Pulmonary artery endothelial cell (primary cell): ENCODE measurements at regions not wholly inside any gene's neighbourhood (a gene's known extent, or its start where the extent isn't known, plus 50 kb on each side); places are given as distances from the start of the nearest gene placed in this dataset.
"Not testable (repeated sequence)": the region's sequence is repeated elsewhere in the genome, so short reads cannot be mapped to it uniquely, and the experiment has no call there.

Source experiments
- DNase-seq: peaks from one replicate; pipeline ENCODE4 v3.0.0-alpha.2; 2011; ENCODE audit warnings: low read depth, low spot score

DNA sequence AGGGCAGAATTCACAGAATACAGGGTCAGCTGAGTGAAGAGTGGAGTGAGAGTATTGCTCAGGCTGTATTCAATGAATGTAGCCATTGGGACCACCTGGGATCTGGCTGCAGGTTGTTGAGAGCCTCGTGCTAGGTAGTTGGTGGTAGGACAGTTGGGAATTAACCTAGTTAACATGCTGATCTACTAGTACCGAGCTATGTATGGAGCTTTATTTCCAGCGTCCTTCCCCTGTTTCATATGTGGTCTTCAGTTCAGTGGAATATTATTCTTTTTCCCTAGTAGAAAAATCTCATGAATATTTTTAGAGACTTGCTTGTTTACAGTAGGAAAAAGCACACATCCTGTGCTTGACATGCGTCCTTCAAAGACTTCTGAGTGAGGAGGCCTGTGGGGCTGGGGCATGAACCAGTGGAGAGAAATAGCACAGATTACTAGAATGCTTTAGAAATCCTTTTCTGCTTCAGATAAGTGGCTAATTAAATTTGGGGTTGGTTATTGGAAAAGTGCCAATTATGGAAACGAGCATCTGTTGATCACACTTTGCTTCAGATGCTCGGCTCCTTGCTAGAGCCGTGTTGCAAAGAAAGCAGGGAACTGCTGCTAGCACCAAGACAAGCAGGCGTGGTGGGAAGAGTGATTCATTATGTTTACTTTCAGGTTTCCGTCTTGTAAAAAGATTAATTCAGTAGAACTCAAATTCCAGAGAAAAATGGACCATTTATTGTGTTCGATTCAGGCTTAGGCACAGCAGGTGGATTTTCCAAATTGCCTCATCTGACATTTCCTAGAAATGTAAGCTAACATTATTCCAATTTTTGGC, 53.6 kb downstream of the ARF6 start:
- peak; percentile 52 for DNase-seq

DNA sequence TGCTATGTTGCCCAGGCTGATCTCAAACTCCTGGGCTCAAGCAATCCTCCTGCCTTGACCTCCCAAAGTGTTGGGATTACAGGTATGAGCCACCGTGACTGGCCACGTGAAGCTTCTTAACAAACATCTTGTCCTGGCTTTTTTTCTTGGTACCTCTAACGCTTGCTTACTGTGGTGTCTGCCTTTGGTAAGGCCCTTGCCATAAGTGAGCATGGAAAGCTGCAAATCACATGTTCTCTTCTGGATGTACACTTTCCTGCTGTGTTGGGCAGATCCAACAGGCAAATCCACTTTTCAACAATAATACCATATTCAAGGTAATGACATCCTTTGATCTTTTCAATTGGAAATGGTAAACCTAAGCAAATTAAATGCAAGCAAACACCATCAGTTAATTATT, 54.6 kb downstream of the ARF6 start:
- DNase-seq: no peak

DNA sequence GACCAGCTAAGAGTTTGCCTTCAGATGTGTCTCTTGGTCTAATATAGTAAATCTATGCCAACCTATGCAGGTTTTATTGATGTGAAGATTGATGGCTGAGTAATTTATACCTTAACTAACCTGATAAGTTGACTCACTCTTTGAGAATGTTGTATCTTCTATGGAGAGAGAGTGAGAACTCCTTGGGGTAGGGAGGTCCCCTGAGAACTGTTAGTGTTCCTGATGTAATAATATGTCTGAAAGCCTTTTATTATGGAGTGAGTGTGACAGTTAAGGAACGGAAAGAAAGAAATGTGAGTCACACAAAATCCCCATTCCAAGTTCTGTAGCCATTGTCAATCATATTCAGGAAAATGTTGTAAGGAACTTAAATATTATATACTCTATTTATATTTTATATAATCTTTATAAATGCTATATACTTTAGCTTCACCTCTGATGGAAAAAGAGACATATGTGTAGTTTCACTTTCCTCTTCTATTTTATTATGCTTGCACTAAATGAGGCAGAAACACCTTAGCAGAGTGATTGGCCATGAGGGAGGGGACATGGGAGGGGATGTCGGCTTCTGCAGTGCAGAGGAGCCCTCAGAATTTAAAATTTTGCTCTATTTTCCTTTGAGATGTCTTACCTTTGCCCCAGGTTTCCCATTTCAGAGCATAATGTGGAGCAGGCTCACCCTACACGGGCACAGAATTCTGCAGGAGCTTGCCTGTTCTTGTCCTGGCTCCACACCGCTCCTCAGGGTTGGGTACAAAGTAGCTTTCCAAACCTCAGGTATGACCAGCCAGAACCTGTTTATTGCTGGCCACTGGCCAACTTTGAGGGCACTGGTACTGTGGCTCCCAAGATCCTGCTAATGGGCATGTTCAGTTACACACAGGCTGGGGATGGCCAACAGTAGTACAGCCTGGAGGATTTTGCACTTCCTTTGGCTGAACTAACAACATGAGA, 57.7 kb downstream of the ARF6 start:
- no peak for DNase-seq

DNA sequence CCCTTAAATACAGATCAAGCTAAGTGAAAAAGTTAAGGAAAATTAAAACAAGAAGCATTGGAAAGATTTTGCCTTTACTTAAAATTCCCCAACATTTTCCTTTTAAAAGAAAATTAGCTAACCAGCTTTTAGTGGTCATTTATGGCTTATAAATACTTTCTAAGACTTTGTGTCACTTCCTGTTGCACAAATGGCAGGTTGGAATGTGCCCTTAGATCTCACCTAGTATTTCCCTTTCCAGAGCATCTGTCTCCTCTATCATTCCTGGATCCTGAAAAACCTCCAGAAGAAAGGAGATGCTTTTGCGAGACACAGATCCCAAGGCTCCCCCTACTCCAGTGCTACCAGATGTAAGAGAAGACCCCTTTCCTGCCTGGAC, 58.3 kb downstream of the ARF6 start:
- DNase-seq: no peak

DNA sequence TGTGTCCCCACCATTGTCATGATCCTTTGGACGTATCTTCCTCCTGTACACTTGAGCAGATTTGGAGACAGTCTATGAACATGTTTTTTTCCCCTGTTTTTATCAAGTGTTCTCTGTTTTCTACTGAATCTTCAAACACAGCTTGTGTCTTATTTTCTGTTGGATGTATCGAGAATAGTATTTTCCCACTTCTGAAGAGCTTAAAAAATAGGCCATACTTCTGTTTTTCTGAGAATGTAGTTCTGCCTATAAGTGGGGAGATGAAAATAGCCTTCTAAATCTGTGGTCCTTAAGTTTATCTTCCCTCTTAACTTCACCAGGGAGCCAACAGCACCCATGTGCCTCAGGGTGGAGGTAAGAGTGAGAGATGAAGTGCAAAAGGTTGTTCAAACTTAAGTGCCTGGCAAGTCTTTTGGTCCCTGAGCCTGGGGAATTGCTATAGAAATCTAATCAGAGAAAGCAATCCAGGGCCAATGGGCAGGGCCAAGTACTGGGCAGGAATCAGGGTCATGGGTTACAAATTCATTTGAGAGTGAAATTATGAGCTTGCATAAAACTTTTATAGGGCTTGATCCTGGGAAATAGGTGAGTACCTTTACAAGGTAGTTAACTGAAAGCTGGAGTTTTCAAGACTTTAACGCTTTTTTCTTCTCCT, 58.9 kb downstream of the ARF6 start:
- no peak for DNase-seq

DNA sequence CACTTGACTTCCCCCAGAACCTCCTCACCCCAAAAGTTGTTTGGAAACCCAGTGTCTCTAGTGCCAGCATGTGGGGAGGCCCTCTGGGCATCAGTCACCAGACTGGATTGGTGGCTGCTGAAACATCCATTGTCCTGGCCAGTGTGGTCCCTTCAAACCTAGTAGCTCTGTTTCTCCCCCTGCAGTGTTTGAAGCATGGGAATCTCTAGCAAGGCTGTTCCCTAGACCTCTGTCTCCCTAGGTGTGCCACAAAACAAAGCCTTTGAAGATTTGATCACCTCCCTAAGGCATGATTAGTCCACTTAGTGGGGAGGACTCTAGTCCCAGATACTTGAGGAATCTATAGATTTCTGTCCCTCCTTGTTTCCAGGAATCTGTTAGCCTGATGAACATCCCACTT, 60.3 kb downstream of the ARF6 start:
- DNase-seq: no peak

DNA sequence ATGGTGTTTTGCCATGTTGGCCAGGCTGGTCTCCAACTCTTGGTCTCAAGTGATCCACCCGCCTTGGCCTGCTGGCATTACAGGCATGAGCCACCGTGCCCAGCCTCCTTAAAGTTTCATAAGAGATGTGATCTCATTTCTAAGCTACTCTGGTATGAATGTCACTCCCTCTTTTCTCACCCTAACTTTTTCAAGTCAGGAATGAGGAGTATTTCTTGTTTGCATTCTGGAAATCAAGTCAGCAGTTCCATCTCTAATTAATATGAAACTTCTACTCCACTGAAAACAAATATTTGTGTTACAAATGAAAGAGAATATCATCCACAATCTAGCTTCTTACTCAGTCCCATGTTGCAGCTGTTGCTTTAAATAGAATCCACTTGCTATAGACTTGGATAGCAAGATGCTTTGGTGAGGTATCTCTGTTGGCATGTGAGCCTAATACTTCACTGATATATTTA, 61.3 kb downstream of the ARF6 start:
- DNase-seq: no peak

DNA sequence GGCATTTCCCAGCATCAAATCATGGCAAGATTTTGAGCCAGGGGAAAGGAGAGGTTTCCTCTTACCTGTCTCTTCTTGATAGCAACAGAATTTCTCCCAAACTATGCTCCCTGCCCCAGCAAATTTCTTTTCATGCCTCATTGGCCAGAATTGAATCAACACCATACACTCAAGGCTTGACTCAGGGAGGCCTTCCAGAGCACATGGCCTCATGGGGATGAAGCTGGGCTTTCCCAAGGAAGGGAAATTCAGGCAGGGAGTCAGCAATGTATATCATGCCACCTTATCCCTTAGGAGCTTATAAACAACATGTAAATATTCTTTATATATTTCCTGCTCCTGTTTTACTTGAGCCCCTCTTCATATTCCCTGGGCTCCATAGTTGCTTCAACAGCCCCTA, 62.1 kb downstream of the ARF6 start:
- no peak for DNase-seq

DNA sequence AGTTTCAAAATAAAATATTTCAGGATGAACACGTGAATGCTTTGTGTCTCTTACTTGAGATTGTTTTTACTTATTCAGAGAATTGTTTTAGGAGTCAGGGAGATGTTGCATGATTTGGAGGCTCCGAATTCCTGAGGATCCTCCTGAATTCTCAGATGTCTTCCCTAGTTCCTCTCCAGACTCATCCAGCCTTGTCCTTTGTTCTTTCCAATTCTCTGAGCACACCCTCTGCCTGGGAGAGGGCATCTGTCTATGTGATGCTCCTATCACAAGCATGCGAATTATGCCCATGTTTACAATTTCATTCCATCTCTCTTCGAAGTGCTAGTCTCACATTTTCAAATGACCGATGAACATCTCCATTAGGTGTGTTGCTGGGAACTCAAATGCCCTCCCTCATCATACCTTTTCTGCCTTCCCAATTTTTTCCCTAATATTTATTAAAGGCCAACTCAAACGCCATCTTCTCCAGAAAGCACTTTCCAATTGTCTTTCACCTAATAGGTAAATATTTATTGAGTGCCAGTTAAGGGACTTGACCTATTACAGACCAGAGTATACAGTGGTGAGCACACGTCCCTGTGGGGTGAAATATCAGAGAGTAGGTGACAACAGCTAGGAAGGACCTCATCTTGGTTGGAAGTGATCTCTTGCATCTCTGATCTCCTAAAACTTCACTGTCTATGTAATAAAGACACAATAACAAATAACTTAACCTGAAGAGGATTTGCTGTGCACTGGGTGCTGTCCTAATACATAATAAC, 64.4 kb downstream of the ARF6 start:
- DNase-seq: no peak

DNA sequence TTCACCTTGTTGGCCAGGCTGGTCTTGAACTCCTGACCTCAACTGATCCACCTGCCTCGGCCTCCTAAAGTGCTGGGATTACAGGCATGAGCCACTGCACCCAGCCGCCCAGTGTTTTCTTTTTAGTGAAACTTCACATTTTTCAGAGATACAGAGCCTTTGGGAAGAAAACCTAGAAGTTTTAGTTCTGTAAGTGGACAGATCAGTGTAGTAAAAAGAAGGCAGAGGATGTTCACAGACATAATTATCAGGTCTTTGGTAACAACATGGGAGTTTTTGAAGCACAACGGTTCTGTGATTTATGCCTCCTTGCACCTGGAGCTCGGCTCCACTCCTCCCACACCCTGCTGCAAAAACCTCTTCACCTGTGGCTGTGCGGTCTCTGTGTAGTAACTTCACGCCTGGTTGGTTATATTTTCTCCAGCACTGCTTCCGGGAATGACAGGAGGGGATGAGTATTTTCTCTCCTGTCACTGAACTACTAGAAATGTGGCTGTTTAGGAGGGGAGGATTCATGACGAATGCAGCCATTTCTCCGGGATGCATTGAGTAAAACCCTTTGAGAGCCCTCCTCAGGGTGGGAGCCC, 67.0 kb downstream of the ARF6 start:
- no peak for DNase-seq

DNA sequence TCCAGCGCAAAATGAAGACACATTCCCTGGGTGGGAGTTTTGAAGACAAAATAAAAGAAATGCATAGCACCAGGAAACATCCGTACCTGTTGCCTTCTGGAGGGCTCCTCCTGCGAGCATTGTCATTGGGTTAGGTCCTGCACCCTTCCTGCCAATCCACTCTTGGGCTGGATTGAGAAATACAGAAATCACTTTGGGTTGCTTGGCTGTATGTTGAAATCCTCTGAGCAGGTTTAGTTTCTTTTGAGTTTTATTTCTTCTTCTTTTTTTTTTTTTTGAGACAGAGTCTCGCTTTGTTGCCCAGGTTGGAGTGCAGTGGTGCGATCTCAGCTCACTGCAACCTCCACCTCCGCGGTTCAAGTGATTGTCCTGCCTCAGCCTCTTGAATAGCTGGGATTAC, 67.6 kb downstream of the ARF6 start:
- DNase-seq: no peak

DNA sequence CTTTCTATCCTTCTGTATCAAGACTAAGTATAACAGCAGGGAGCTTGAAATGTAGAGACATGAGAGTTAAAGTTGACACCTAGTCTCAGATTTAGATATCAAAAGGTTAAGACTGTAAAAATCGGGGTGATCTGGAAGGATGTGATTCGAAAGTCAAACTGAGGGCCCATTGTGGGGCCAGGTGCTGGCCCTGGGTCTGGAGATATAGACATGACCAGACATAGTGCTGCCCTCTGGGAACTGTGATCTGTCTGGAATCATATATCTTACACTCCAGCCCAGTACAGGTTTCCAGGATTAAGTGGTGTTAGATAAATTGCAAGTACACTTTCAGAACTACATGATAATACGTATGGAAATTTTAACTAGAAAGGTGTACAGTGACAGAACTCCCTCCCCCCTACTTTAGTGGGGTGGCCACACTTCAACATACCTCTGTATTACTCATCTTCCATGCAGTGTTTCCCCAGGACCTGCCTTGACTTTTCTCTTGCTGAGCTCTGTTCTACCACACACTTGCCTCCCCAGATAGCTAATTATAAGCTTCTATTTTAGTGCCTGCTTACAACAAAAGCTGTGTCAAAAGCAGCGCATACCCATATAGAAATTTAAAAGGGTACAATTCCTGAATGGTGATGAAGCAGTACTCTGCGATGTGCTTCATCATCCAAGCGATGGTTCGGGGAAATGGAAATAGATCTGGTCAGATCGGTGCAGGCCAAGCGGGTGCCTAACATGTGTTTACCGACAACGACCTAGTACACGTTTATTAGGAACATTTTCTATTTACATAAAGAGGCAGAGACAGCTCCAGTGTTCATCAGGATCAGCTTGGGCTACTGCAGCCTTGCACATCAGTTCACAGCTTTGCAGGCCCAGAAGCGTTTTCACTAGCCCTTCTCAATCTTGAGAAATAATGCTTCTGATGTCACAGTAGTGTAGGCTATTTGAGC, 68.7 kb downstream of the ARF6 start:
- no peak for DNase-seq

DNA sequence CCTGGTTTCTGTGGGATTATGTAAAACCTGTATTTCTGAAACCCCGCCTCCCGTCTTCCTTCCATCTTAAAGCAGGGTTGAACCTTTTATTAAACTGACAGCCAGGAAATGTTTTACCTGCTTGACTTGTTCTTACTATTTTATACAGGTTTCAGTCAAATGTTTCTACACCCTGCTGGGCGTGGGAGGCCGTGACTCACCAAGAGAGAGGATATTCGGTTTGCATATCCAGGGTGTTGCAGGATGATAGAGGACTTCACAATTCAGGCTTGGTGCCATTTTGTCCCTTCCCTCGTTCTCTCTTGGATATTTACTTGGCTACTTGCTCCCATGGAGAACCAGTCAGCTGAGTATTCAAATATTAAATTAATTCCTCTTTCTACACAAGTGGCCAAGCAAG, 69.7 kb downstream of the ARF6 start:
- no peak for DNase-seq

DNA sequence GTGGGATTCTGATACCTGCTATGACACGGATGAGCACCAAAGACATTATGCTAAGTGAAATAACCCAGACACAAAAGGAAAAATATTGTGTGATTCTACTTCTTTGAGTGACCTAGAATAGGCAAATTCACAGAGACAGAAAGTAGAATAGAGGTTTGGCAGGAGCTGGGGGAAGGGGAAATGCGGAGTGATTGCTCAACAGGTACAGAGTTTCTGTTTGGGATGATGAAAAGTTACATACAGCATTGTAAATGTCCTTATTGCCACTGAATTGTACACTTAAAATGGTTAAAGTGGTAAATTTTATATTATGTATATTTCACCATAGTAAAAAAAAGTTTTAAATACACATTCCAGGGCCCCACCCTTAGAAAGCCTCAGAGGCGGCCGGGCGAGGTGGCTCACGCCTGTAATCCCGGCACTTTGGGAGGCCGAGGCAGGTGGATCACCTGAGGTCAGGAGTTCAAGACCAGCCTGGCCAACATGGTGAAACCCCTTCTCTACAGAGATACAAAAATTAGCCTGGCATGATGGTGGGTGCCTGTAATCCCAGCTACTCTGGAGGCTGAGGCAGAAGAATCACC, 72.3 kb downstream of the ARF6 start:
- not testable (repeated sequence) for DNase-seq

DNA sequence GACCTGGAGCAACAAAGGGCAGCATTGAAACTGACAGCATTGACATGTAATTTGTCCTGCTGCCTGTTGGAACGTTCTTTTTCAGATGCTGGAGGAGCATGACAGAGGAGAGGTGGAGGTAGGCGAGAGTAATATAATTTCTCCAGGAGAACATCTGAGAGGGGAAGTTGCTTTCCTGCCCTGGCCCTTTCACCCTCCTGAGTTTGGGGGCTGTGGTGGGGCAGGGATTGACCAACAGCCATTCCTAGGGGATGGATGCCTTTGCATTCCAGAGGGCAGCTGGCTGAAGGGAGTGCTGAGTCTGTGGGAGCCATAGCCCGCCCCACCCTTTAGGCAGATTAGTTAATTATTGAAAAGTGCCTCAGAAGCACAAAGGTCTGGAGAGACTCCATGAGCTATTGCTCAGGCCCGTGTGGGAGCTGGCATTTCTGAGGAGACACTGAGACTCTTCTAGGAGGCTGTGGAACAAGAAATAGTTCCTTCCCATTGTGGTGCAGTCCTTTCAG, 73.5 kb downstream of the ARF6 start:
- no peak for DNase-seq

DNA sequence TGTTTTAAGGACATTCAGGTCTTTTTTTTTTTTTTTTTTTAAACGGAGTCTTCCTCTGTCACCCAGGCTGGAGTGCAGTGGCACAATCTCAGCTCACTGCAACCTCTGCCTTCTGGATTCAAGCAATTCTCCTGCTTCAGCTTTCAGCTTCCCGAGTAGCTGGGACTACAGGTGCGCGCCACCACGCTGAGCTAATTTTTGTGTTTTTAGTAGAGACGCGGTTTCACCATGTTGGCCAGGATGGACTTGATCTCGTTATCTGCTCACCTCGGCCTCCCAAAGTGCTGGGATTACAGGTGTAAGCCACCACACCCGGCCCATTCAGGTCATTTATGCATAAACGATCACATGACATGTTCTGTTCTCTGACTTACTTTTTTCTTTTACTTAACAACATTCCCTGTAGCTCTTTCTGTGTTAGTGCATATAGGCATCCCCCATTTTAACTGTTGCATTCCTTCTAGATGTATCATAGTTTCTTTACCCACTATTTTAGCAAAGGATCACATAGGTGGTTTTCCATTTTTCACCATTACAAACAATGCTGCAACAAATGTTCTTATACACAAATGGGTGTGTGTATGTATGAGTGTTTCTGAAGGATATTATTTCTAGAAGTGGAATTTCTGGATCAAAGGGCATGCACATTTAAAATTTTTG, 74.2 kb downstream of the ARF6 start:
- no peak for DNase-seq

DNA sequence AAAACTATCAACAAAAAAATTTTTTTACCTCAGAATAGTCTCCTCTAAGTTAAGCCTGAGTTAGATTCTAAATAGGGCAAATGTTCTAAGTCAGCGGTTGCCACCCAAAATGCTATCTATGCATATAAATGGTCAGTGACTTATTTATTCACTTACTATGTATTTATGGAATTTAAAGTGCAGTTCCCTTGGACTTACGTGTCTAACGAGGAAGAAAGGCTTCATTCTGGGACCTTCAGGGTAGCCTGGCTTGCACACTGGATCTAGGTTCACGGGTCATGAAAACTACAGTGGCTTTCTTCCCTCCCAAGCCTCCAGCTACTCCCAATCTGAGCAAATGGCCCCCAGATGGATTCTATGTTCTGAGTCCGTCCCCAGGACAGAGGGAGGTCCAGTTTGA, 77.1 kb downstream of the ARF6 start:
- DNase-seq: no peak

DNA sequence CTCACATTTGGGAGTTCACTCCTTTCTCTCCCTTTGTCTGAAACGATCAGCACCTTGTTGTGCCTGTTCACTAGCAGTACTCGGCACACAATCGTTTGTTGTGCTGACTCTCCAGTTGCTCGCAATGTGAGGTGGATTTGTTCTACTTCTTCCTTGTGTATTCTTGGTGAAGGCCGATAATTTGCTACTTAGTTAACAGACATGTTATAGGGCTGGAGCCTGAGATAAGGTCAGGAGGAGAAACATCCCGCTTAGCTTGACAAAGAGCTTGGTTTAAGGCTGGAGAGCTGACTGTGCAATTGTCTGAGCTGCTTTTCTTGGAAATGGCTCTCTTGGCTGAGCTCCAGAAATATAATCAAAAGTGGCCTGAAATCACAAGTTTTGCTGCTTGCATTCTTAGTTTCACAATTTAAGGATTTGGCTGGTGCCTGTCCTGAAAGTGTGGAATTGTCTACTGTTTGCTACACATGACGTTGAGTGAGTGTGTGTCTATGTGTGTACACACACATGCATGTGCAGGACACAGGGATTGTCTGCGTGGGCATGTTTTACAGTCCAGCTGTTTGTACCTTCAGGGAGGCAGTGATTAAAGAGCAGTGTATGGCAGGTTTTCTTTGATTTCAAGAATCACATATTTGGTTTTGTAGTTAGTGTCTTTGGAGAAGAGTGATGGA, 77.7 kb downstream of the ARF6 start:
- DNase-seq: no peak
